MCF 10A (cell line): ENCODE measurements at regions not wholly inside any gene's neighbourhood (a gene's known extent, or its start where the extent isn't known, plus 50 kb on each side); places are given as distances from the start of the nearest gene placed in this dataset.

Experiments
- BruUV-seq: library from RNA; stranded (reverse); fragments of 400-500 nt; replicated peaks from 2 replicates; lab custom pipeline; 2021; lab: Mats Ljungman, UMichigan
- CTCF ChIA-PET: fragments of 300-600 bp; sonication (Branson Sonifier 250); formaldehyde crosslinking; extraction: SDS; loops from one replicate; lab custom pipeline; 2021; ENCODE audit warnings: antibody characterized with exemption, inconsistent platforms; lab: Yijun Ruan, JAX
- POLR2A ChIA-PET: fragments of 300-600, 350-650 bp; sonication (Branson Sonifier 250); formaldehyde crosslinking; extraction: SDS; loops from one replicate; lab custom pipeline; 2020; ENCODE audit warnings: antibody characterized with exemption, inconsistent platforms; lab: Yijun Ruan, JAX
- DNase-seq: peaks from one replicate; pipeline ENCODE4 v3.0.0-alpha.2; 2018; ENCODE audit not compliant: unreplicated experiment
- H3K27ac Mint-ChIP-seq: one replicate; pipeline ENCODE4 v1.8.0; 2022; ENCODE audit warnings: mild to moderate bottlenecking, low read depth, mixed read lengths; ENCODE audit not compliant: unreplicated experiment
- H3K27me3 Mint-ChIP-seq: one replicate; pipeline ENCODE4 v1.8.0; 2022; ENCODE audit warnings: mixed read lengths; ENCODE audit not compliant: insufficient read depth, unreplicated experiment
- H3K36me3 Mint-ChIP-seq: one replicate; pipeline ENCODE4 v1.8.0; 2022; ENCODE audit warnings: mild to moderate bottlenecking, moderate library complexity, mixed read lengths; ENCODE audit not compliant: insufficient read depth, unreplicated experiment
- H3K4me1 Mint-ChIP-seq: one replicate; pipeline ENCODE4 v1.8.0; 2022; ENCODE audit warnings: mixed read lengths; ENCODE audit not compliant: insufficient read depth, unreplicated experiment
- H3K4me3 Mint-ChIP-seq: one replicate; pipeline ENCODE4 v1.8.0; 2022; ENCODE audit warnings: mild to moderate bottlenecking, moderate library complexity, mixed read lengths; ENCODE audit not compliant: unreplicated experiment
- H3K9me3 Mint-ChIP-seq: one replicate; pipeline ENCODE4 v1.8.0; 2022; ENCODE audit warnings: mixed read lengths; ENCODE audit not compliant: unreplicated experiment
- intact Hi-C: fragments of 100-400 bp; cut with micrococcal nuclease; formaldehyde crosslinking; loops from 2 replicates; pipeline ENCODE4 v1.14.1; 2022
- TF ChIP-seq, protein P1 (sequence below): fragments of 200-600 bp; IDR thresholded peaks from one replicate; pipeline ENCODE4 v1.8.0; 2022; ENCODE audit warnings: antibody characterized with exemption, mild to moderate bottlenecking; ENCODE audit not compliant: unreplicated experiment

DNA sequence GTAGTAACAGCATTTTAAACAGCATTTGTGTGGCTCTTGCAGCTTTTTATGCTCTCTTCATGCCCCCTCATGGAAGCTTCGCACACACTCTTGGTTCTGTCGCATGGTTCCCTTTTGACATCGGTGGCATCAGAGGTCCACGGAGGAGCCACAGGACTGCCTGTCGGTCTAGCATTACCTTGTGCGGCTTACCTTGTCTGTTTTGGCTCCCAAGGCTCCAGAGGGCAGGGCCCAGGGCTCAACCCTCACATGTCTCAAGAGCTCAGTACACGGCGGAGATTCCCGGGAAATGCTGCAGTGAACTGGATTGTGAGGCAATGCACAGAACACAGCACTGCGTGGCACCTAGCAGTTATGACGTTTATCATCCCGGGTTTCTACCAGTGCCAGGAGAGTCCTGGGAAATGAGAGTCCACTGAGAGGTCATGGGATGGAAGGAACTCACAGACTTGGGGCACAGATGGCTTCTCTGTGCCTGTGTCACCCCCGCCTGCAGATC is 1015.8 kb downstream of the TBC1D22A start:
- intact Hi-C loops = no loop called here
- Mint-ChIP-seq H3K9me3 (peaks cover 7% of the 10 kb centered on the region), H3K4me1 (peaks cover 17% of the 10 kb centered on the region), H3K27me3 (peaks cover 14% of the 10 kb centered on the region), H3K36me3 (no peaks in the 10 kb centered on the region), H3K4me3 (no peak overlapping the region), H3K27ac (no peak overlapping the region)
- BruUV-seq = no TSS peak
- no peak for DNase-seq
- POLR2A ChIA-PET = no interaction called here
- TF ChIP-seq, protein P1, sequence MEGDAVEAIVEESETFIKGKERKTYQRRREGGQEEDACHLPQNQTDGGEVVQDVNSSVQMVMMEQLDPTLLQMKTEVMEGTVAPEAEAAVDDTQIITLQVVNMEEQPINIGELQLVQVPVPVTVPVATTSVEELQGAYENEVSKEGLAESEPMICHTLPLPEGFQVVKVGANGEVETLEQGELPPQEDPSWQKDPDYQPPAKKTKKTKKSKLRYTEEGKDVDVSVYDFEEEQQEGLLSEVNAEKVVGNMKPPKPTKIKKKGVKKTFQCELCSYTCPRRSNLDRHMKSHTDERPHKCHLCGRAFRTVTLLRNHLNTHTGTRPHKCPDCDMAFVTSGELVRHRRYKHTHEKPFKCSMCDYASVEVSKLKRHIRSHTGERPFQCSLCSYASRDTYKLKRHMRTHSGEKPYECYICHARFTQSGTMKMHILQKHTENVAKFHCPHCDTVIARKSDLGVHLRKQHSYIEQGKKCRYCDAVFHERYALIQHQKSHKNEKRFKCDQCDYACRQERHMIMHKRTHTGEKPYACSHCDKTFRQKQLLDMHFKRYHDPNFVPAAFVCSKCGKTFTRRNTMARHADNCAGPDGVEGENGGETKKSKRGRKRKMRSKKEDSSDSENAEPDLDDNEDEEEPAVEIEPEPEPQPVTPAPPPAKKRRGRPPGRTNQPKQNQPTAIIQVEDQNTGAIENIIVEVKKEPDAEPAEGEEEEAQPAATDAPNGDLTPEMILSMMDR = no peak
- CTCF ChIA-PET = interaction anchor here (0.5 kb wide), 1 partner anchor 36 kb away, joined by 3 read pairs; no protein-coding TSS in a partner anchor

GRCh38 chr22:47777426-47777825 is 1015.0 kb downstream of the TBC1D22A start:
- Mint-ChIP-seq H3K9me3 (peaks cover 7% of the 10 kb centered on the region), H3K27me3 (peaks cover 11% of the 10 kb centered on the region), H3K4me1 (peaks cover 17% of the 10 kb centered on the region), H3K4me3 (no peak overlapping the region), H3K36me3 (no peaks in the 10 kb centered on the region), H3K27ac (no peak overlapping the region)
- TF ChIP-seq, protein P1 = no peak
- BruUV-seq = no TSS peak
- intact Hi-C loops = no loop called here
- POLR2A ChIA-PET = no interaction called here
- CTCF ChIA-PET = interaction anchor here (0.6 kb wide), 1 partner anchor 235 kb away, joined by 4 read pairs; no protein-coding TSS in a partner anchor
- DNase-seq = no peak

DNA sequence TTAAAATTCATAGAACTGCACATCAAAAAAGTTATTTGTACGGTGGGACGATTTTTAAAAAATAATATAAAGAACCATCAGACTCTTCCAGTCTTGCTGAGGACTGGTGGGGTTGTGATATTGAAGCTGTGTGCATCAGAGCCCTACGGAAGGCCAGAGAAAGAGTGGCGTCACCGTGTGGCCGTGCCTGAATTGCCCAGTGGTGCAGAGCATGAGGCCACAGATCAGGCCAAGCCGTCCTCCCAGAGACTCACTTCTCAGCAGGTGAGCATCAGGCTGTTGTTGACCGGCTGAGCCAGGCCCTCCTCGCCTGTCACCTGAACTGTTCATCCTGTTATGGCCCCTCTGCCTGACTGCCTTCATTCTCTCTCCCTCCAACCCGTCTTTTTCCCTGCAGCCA is 1013.9 kb downstream of the TBC1D22A start:
- Mint-ChIP-seq H3K36me3 (no peaks in the 10 kb centered on the region), H3K4me1 (peaks cover 17% of the 10 kb centered on the region), H3K27ac (no peak overlapping the region), H3K9me3 (peaks cover 5% of the 10 kb centered on the region), H3K4me3 (no peak overlapping the region), H3K27me3 (no peaks in the 10 kb centered on the region)
- no TSS peak for BruUV-seq
- intact Hi-C loops = no loop called here
- ChIA-PET CTCF (no interaction called here), POLR2A (no interaction called here)
- TF ChIP-seq, protein P1 = no peak
- DNase-seq = no peak

- Mint-ChIP-seq H3K4me3 (no peak overlapping the region), H3K27ac (no peak overlapping the region), H3K4me1 (peaks cover 17% of the 10 kb centered on the region), H3K9me3 (no peaks in the 10 kb centered on the region), H3K27me3 (no peaks in the 10 kb centered on the region), H3K36me3 (no peaks in the 10 kb centered on the region)
- TF ChIP-seq, protein P1 = no peak
- no peak for DNase-seq
- intact Hi-C loops = no loop called here
- ChIA-PET CTCF (no interaction called here), POLR2A (no interaction called here)
- no TSS peak for BruUV-seq
Observed at GRCh38 chr22:47775686-47776085, 1013.2 kb downstream of the TBC1D22A start.
